Transverse colon (tissue), 4 donors: ENCODE measurements at regions not wholly inside any gene's neighbourhood (a gene's known extent, or its start where the extent isn't known, plus 50 kb on each side); places are given as distances from the start of the nearest gene placed in this dataset.

ENCODE experiments used
- DNase-seq: peaks from one replicate; pipeline ENCODE4 v3.0.0-alpha.2; 2019
- H3K27ac ChIP-seq, 4 donors: fragments of 200-600 bp; sonication (generic); 2 replicates each; pipeline ENCODE4 v1.5.1; 2016 to 2018; ENCODE audit warnings: inconsistent platforms in 4 of 4
- H3K27me3 ChIP-seq: fragments of 200-600 bp; sonication (generic); 2 replicates; pipeline ENCODE4 v1.5.1; 2017; ENCODE audit warnings: inconsistent platforms
- H3K36me3 ChIP-seq, 4 donors: fragments of 200-600 bp; sonication (generic); 2 replicates each; pipeline ENCODE4 v1.5.1; 2017 to 2019; ENCODE audit warnings: inconsistent platforms in 4 of 4
- H3K4me1 ChIP-seq, 4 donors: fragments of 200-600 bp; sonication (generic); 2 replicates each; pipeline ENCODE4 v1.5.1; 2017 to 2020; ENCODE audit warnings: inconsistent platforms in 4 of 4
- H3K4me3 ChIP-seq, 4 donors: fragments of 200-600 bp; sonication (generic); 1 replicate in 1 of 4; 2 replicates in 3 of 4; pipeline versions ENCODE4 v1.5.1 to v1.6.1; 2017 to 2019; ENCODE audit warnings: inconsistent platforms in 4 of 4
- H3K9me3 ChIP-seq, 2 donors: fragments of 200-600 bp; sonication (generic); 2 replicates each; pipeline ENCODE4 v1.5.1; 2017 to 2019; ENCODE audit warnings: inconsistent platforms in 2 of 2
- CTCF ChIP-seq, 5 experiments: fragments of 200-600 bp in 3 of 5; fragments of 450-650 bp in 2 of 5; sonication (generic) in 3 of 5; IDR thresholded peaks; 1 replicate in 2 of 5; 2 replicates in 3 of 5; pipeline ENCODE4 v1.5.1; 2016 to 2017; ENCODE audit warnings: antibody characterized with exemption in 5 of 5, inconsistent platforms in 3 of 5, mild to moderate bottlenecking in 2 of 5, moderate library complexity in 1 of 5
- EP300 ChIP-seq: sonication (generic); formaldehyde crosslinking; IDR thresholded peaks from one replicate; pipeline ENCODE4 v1.6.1; 2017; ENCODE audit warnings: antibody characterized with exemption, low read depth
- POLR2A ChIP-seq: fragments of 450-650 bp; IDR thresholded peaks from one replicate; pipeline ENCODE4 v1.6.1; 2016; ENCODE audit warnings: antibody characterized with exemption, mild to moderate bottlenecking, moderate library complexity
- POLR2AphosphoS5 ChIP-seq, 3 donors: sonication (generic); formaldehyde crosslinking; IDR thresholded peaks; one replicate each; pipeline ENCODE4 v1.6.1; 2016; ENCODE audit warnings: antibody characterized with exemption in 3 of 3
- WGBS, 2 donors: methylation state at CpG; one replicate each; pipeline ENCODE4 v1.1.5; 2018; ENCODE audit warnings: low coverage in 1 of 2; 5-methylcytosine and 5-hydroxymethylcytosine counted together
- in situ Hi-C, 4 donors: fragments of 200-750 bp; cut with MboI; loops; one replicate each; pipeline versions ENCODE4 v1.15.0 to v1.15.1; 2017; ENCODE audit warnings: low sequenced_read_pairs in 3 of 4, low pct_ligation_motif_present in 1 of 4, low pct_unique_long_range_greater_than_20kb in 1 of 4
- intact Hi-C: fragments of 100-400 bp; cut with DNase I; formaldehyde crosslinking; loops from one replicate; pipeline ENCODE4 v1.15.1; 2023; ENCODE audit warnings: low total_unique reads

GRCh38 chr13:34545461-34545860 lies 396.6 kb upstream of the NBEA start:
- intact Hi-C loops (no loop called here), in situ Hi-C loops (no loop called here)
- Histone ChIP-seq H3K9me3 (no peaks in the 10 kb centered on the region), H3K27me3 (no peaks in the 10 kb centered on the region), H3K4me1 (no peaks in the 10 kb centered on the region), H3K4me3 (no peak overlapping the region), H3K27ac (no peak overlapping the region), H3K36me3 (no peaks in the 10 kb centered on the region)
- 92 to 95% methylated on average over 2 of the region's 2 CpGs for WGBS, 2 donors
- TF ChIP-seq POLR2A, result no peak
- TF ChIP-seq POLR2AphosphoS5 (IDR thresholded peaks at IDR 0.05), result no peak
- no peak for TF ChIP-seq EP300
- no peak for TF ChIP-seq CTCF (IDR thresholded peaks at IDR 0.05)
- DNase-seq, result no peak

GRCh38 chr13:34546344-34547250 lies 395.5 kb upstream of the NBEA start:
- H3K4me1 ChIP-seq, result no peaks in the 10 kb centered on the region
- no peaks in the 10 kb centered on the region for H3K36me3 ChIP-seq
- TF ChIP-seq POLR2AphosphoS5 (IDR thresholded peaks at IDR 0.05), result no peak
- no peak for TF ChIP-seq CTCF (IDR thresholded peaks at IDR 0.05)
- TF ChIP-seq EP300, result no peak
- no peak for TF ChIP-seq POLR2A
- in situ Hi-C loops, result no loop called here
- no peaks in the 10 kb centered on the region for H3K27me3 ChIP-seq
- intact Hi-C loops, result no loop called here
- H3K27ac ChIP-seq, result no peak overlapping the region
- H3K9me3 ChIP-seq, result no peaks in the 10 kb centered on the region
- 62 to 65% methylated on average over 5 of the region's 5 CpGs for WGBS, 2 donors
- no peak overlapping the region for H3K4me3 ChIP-seq
- no peak for DNase-seq

GRCh38 chr13:34547929-34548328 lies 394.1 kb upstream of the NBEA start:
- H3K9me3 ChIP-seq, result no peaks in the 10 kb centered on the region
- DNase-seq, result no peak
- in situ Hi-C loops, result no loop called here
- no peaks in the 10 kb centered on the region for H3K27me3 ChIP-seq
- H3K27ac ChIP-seq, result no peak overlapping the region
- no peaks in the 10 kb centered on the region for H3K4me1 ChIP-seq
- H3K4me3 ChIP-seq, result no peak overlapping the region
- intact Hi-C loops, result no loop called here
- no peak for TF ChIP-seq CTCF (IDR thresholded peaks at IDR 0.05)
- TF ChIP-seq POLR2A, result no peak
- TF ChIP-seq POLR2AphosphoS5 (IDR thresholded peaks at IDR 0.05), result no peak
- no peak for TF ChIP-seq EP300
- WGBS, 2 donors, result 88 to 100% methylated on average over 1 to 3 of the region's 3 CpGs
- no peaks in the 10 kb centered on the region for H3K36me3 ChIP-seq

GRCh38 chr13:34553376-34553775 lies 388.7 kb upstream of the NBEA start:
- no peaks in the 10 kb centered on the region for H3K4me1 ChIP-seq
- H3K4me3 ChIP-seq, result no peak overlapping the region
- H3K27me3 ChIP-seq, result no peaks in the 10 kb centered on the region
- 77 to 91% methylated on average over 3 of the region's 3 CpGs for WGBS, 2 donors
- in situ Hi-C loops, result no loop called here
- no peaks in the 10 kb centered on the region for H3K9me3 ChIP-seq
- no peak overlapping the region for H3K27ac ChIP-seq
- no peak for DNase-seq
- H3K36me3 ChIP-seq, result no peaks in the 10 kb centered on the region
- no peak for TF ChIP-seq POLR2A
- TF ChIP-seq CTCF (IDR thresholded peaks at IDR 0.05), result no peak
- TF ChIP-seq POLR2AphosphoS5 (IDR thresholded peaks at IDR 0.05), result no peak
- TF ChIP-seq EP300, result no peak
- intact Hi-C loops, result no loop called here
